NCI-H526 treated with DMSO at 0.1 percent for 48 hours (cell line): ENCODE measurements at regions not wholly inside any gene's neighbourhood (a gene's known extent, or its start where the extent isn't known, plus 50 kb on each side); places are given as distances from the start of the nearest gene placed in this dataset.

Source experiments
- DNase-seq: peaks from one replicate; lab custom pipeline; 2025; lab: John Stamatoyannopoulos, UW

DNA sequence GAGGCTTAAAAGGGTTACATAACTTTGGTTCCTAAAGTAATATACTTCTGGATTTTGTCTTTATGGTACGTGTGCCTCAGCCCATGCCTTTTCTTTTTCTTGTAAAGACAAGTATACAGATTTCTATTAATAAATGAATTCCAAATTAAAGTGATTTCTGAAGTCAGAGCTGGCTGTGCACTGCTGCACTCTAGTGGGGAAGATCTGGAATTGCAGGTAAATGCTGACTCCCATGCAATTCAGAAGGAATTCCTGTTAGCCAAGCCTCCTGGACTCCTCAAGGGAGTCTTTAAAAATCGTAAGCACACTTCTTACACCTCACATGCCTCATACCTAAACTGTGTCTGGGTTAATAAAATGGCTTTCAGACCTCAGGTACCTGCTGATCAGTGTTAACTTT lies 118.4 kb upstream of the SLC7A1 start:
- peak; percentile 49 for DNase-seq

- no peak for DNase-seq
Measured at GRCh38 chr13:29711776-29712175, 116.3 kb upstream of the SLC7A1 start.

DNA sequence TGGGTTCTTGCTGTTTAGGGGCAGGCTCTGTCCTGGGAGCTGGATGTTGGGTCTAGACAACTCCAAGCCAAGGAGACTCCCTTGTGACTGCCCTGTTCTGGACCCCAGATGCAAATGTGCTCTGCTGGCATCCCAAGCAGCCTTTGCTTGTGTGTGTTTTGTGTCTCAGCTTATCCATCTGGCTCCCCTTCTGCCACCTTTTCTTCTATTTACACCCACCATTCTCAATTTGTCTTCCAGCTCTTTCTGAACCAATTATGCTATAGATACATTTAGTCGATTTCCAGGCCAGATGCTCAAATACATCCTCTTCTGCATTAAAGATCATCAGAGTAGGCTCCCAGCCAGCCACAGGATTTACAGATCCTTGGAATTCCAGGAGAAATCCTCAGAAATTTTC lies 115.0 kb upstream of the SLC7A1 start:
- DNase-seq = no peak

GRCh38 chr13:29709407-29710069 lies 114.0 kb upstream of the SLC7A1 start:
- DNase-seq = no peak

GRCh38 chr13:29707876-29708543 lies 112.5 kb upstream of the SLC7A1 start:
- DNase-seq = peak; percentile 26

GRCh38 chr13:29706923-29707322 lies 111.4 kb upstream of the SLC7A1 start:
- no peak for DNase-seq

DNA sequence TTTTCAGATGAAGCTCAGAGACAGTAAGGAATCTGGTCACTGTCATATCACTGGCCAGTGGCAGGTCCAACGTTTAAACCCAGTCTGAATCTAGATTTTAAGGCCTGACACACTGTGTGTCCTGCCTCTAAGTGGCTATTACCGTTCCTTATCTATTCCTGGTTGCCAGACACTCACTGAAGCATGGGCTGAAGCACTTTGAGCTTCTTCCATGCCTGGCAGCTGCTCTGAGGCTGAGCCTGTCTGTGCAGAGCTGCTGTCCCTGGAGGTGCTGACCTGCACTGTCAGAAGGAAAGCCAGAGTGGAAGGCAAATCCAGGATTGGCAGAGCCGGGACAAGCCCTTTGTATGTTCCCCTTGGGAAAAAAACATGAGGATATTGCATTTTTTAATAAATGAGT lies 109.2 kb upstream of the SLC7A1 start:
- no peak for DNase-seq

- no peak for DNase-seq
Measured at GRCh38 chr13:29703421-29703820, 107.9 kb upstream of the SLC7A1 start.

DNA sequence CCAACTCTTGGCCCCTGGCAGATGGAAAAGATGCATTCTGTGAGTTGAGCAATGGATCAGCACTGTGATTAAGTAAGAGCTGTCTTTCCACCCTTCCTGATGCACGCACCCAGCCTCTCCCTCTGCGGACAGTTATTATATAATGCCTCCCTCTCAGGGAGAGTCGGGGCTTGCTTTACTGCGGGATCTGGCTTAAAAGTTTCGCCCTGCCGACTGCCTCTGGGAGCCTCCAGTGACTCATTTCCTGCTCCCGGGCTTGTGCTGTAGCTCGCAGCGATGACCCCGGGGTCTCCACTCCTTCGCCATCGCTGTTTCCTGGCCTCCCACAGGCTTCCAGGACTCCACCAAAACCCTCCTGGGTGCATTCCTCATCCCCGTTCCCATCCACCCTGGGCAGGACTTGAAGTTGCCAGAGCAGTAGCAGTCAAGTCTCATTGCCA lies 107.4 kb upstream of the SLC7A1 start:
- DNase-seq = no peak

DNA sequence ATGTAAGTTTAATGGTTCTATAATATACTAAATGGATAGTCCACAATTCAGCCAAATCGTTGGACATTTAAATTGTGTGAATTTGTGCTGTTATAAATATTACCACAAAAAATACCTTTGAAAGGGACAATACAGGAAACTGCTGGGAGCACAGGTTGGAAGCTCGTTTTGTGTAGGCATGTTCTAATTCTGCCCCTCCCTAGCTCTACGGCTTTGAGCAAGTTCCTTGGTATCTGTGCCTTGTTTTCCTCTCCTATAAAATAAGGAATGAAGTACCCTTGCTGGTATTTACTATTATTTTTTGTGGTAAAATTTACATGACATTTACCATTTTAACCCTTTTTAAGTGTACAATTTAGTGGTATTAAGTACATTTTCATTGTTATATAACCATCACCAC lies 102.6 kb upstream of the SLC7A1 start:
- no peak for DNase-seq

GRCh38 chr13:29696606-29697005 lies 101.1 kb upstream of the SLC7A1 start:
- no peak for DNase-seq

GRCh38 chr13:29693275-29693945 lies 97.9 kb upstream of the SLC7A1 start:
- no peak for DNase-seq

DNA sequence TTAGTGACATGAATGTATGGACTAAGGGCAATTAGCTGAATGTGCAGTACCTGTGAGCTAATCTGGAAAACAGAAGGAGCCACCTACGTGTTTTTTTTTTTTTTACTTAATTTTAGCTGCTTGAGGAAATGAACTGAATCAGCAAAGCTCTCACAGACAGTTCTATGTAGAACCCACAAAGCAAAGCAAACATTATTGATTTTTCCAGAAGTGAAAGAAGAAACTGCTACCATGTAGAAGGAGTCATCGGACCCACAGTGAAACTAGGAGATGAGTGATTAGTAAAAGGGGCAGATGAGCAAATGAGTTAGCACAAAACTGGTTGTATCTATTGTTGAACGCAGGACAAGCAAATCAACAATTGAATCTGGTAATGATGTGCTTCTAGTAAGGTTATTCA lies 94.1 kb upstream of the SLC7A1 start:
- DNase-seq = no peak

DNA sequence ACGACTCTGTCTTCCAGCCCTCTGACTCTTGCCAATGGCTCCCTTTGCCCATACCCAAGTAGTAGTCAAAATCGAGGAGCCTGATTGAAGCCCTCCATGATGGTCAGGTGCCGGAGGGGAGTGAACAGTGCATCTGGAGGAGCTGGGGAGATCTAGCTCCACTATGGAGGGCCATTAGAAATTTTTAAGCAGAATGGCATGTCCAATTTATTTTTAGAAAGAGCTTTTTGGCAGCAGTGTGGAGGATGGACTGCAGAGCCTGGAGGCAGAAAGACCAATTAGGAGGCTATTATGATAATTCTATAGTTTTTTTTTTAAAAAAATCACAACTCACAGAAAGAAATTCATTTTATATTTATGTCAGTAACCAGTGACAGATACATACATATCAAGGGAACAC lies 92.7 kb upstream of the SLC7A1 start:
- DNase-seq = no peak

DNA sequence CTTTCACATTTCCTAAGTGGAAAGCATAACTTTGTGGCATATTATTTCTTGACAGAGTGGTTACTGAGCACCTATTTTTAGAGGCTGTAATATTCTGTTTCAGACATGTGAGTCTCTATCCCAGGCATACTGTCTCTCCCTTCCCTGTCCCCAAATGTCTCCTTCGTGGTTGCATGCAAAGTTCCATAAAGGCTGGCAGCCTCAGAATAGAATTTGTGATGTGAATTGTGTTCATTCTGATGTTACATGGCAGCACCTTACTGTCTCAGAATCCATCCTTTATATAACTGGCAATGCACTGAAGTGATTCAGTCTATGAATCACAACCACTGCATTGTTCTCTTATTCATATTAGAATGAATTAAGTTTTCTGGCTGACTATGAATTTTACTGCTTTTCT lies 89.0 kb upstream of the SLC7A1 start:
- DNase-seq = no peak

DNA sequence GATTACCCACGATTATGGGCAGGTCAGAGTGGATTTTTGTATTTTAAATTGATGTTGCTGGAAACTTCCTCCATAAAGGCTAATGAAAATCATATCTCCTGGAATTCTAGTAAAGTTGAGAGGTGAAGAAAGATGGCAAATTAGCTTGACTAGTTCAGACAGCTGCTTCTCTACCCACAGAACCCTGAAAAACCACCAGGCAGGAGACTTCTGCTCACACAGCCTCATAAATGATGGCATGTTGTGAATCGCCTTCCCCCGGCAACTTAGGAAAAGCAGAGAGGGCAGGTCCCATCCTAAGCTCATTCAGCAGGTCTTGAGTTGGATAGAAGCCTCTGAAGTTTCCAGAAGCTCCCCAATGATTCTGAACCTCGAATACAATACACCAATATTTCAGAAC lies 87.6 kb upstream of the SLC7A1 start:
- DNase-seq = no peak

- no peak for DNase-seq
Measured at GRCh38 chr13:29681864-29682263, 86.4 kb upstream of the SLC7A1 start.

DNA sequence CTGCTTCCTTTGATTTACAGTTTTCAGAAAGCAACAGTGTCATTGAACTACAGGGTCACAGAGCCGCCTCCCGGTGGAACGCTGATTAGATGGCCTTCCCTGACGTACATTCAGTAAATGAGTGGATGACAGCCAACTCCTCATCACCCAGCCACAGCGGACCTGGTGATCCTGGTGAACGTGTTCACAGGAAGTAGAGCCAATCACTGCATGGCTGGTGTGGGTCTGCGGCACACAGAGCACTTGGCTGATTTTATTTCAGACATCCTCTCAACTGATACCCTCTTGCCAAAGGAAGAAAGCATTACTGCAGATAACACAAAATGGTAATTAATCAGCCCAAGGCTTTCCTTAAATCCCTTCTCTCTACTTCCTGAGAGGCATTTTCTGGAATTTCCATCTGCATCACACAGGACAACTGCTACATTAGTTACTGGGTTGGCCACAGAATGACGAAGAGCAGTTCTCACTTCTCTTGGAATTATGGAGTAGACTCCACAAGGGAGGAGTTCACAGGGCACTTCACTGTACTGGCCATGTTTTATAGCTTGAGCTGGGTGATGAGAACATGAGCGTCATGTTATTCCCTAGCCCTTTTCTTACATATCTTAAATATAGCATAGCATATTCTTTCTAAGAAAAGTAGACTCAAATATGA lies 84.0 kb upstream of the SLC7A1 start:
- DNase-seq = no peak

- no peak for DNase-seq
Measured at GRCh38 chr13:29677627-29678026, 82.1 kb upstream of the SLC7A1 start.

DNA sequence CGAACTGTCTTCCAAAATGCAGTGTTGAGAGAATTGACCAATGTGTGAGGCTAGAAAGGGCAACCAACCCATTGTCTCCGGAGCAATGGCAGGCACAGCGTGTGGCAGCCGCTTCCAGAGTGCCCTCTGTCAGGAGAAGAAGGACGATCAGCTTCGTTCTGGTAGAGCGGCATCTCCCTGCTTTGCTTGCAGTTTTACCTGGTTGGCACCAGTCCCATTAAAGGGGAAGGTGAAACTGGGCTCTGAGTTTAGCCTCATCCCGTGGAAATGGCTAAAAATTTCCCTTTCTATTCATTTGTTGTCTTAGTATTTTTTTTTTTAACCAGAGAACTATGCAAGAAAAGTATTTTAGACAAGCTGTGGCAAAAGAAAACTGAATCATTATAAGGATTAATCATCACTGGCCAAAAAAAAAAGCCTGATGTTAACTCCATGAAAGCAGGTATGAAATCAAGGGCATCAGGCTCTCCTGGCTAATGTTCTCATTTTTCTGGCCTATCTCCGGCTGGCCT lies 81.5 kb upstream of the SLC7A1 start:
- DNase-seq = peak; percentile 37

DNA sequence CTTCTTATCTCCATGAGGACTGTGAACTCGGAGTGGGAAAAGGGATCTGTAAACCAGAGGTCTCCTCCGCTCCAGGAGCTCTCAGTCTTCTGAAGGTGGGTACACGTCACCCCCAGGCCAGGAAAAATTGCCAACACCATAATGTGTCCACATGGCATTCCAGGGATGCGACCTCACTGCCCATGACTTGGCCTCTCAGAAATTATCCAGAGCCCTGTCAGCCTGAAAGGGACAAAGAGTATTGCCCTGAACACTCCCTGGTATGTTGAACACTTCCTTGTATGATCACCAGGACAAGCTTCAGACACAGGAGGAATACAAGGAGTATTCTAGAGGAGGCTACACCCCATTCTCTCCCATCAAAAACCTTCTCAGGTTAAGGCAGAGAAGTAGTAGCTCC lies 81.0 kb upstream of the SLC7A1 start:
- DNase-seq = no peak

DNA sequence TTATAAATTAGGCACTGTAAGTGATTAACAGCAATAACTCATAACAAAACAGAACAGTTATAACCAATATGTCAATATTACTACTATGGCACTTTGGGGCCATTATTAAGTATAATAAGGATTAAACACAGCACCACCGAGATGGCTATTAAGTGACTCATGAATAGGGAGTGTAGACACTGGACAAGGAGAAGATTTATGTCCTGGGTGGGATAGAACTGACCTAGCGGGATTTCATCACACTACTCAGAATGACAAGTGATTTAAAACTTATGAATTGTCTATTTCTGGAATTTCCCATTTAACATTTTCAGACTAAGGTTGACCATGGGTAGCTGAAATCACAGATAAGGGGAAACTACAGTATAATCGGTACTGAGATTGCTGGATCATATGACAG lies 79.0 kb upstream of the SLC7A1 start:
- no peak for DNase-seq

DNA sequence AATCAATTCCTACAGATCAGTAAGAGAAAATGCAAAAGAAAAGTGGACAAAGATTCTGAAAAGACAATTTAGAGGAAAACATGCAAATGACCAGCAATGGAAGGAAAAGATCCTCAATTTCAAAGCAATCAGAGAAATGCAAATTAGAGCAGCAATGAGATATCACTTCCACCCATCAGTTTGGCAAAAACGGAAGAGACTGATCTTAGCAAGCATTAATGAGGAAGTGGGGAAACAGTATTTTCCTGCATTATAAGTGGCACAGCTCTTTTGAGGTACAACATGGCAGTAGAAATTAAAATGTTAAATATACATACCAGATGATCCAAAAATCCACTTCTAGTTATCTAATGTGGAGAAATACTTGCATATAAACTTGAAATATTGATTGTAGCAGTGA lies 69.1 kb upstream of the SLC7A1 start:
- DNase-seq = no peak
